ENCODE measurements at regions not wholly inside any gene's neighbourhood (a gene's known extent, or its start where the extent isn't known, plus 50 kb on each side); places are given as distances from the start of the nearest gene placed in this dataset.

DNA sequence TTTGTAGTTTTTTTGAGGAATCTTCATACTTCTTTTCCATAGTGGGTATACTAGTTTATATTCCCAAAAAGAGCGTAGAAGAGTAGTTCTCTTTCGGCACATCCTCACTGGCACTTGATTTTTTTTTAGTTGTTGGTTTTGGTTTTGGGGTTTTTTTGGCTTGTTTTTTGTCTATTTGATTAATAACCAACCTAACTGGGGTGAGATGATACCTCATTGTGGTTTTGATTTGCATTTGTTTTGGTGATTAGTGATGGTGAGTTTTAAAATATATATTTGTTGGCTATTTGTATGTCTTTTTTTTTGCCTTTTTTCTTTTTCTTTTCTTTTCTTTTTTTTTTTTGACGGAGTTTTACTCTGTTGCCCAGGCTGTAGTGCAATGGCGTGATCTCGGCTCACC lies 69.7 kb upstream of the BTG1 start:
- H3K9me3 Mint-ChIP-seq: peaks cover 13% of the 10 kb centered on the region

DNA sequence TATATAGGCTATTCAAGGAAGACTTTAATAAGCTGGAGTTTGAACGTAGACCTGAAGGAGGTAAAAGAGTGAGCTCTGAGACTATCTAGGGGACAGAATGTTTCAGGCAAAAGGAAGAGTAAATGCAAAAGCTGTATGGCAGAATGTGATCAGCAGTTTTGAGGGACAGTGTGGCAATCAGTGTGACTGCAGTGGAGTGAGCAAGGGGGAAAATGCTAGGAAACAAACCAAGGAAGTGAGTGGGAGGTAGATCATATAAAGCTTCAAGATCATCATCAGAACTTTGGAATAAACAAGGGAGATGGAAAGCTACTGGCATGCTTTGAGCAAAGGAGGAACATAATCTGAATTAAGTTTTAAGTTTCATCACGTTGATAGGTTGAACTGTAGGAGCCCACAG lies 67.5 kb upstream of the BTG1 start:
- H3K27ac Mint-ChIP-seq: peak overlapping the region; percentile 18
- H3K4me3 Mint-ChIP-seq: no peak overlapping the region
- H3K36me3 Mint-ChIP-seq (ENCODE audit: low read depth): no peaks in the 10 kb centered on the region
- H3K4me1 Mint-ChIP-seq (ENCODE audit: low read depth): peaks cover 39% of the 10 kb centered on the region
- H3K9me3 Mint-ChIP-seq: peaks cover 10% of the 10 kb centered on the region
- no peaks in the 10 kb centered on the region for H3K27me3 Mint-ChIP-seq

More for the DNA sequence above, 69.7 kb upstream of the BTG1 start:
- H3K27ac Mint-ChIP-seq: no peak overlapping the region
- H3K4me1 Mint-ChIP-seq (ENCODE audit: low read depth): peaks cover 32% of the 10 kb centered on the region
- H3K4me3 Mint-ChIP-seq: no peak overlapping the region
- no peaks in the 10 kb centered on the region for H3K36me3 Mint-ChIP-seq (ENCODE audit: low read depth)
- H3K27me3 Mint-ChIP-seq: no peaks in the 10 kb centered on the region

- H3K36me3 Mint-ChIP-seq (ENCODE audit: low read depth): no peaks in the 10 kb centered on the region
- peak overlapping the region; percentile 21 for H3K4me3 Mint-ChIP-seq
- H3K27me3 Mint-ChIP-seq: no peaks in the 10 kb centered on the region
- H3K4me1 Mint-ChIP-seq (ENCODE audit: low read depth): peaks cover 45% of the 10 kb centered on the region
- peaks cover 10% of the 10 kb centered on the region for H3K9me3 Mint-ChIP-seq
- peak overlapping the region; percentile 93 for H3K27ac Mint-ChIP-seq
These were observed 64.4 kb upstream of the BTG1 start for GRCh38 chr12:92210071-92210470.

DNA sequence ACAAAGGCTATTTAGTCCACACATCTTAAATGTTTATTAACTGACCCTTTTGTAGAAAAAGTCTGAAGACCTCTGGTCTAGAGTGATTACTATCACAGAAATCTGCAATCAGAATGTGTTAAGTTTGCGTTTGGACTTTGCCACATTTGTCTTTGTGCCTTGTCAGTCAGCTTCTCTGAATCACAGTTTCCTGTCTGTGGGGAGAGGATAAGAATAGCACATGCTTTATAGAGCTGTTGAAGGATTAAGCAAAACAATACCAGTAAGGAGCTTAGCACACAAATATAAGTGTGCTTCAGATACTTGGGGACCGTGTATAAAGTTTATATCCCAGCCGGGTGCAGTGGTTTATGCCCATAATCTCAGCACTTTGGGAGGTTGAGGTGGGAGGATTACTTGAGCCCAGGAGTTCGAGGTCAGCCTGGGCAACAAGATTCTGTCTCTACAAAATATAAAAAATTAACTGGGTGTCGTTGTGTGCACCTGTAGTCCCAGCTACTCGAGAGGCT lies 63.0 kb upstream of the BTG1 start:
- H3K9me3 Mint-ChIP-seq: peaks cover 7% of the 10 kb centered on the region
- peak overlapping the region; percentile 93 for H3K27ac Mint-ChIP-seq
- H3K4me1 Mint-ChIP-seq (ENCODE audit: low read depth): peaks cover 42% of the 10 kb centered on the region
- peak overlapping the region; percentile 75 for H3K4me3 Mint-ChIP-seq
- H3K36me3 Mint-ChIP-seq (ENCODE audit: low read depth): no peaks in the 10 kb centered on the region
- no peaks in the 10 kb centered on the region for H3K27me3 Mint-ChIP-seq

DNA sequence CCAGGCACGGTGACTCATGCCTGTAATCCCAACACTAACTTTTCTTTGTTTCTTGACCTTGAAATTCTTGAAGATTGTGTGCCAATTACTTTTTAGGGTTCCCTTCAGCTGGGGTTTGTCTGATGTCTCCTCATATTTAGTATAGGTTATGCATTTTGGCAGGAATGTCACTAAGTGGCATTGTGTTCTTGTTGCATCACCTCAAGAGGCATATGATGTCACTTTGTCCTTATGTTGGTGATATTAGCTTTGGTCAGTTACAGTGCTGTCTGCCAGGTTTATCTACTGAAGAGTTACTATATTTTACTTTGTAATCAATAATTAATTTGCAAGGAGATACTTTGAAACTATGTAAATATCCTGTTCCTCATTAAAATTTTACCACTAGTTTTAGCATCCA lies 61.0 kb upstream of the BTG1 start:
- Mint-ChIP-seq H3K27me3 (no peaks in the 10 kb centered on the region), H3K9me3 (peaks cover 2% of the 10 kb centered on the region), H3K27ac (no peak overlapping the region), H3K4me1 (ENCODE audit: low read depth) (peaks cover 37% of the 10 kb centered on the region), H3K36me3 (ENCODE audit: low read depth) (no peaks in the 10 kb centered on the region), H3K4me3 (no peak overlapping the region)

GRCh38 chr12:92206011-92206410 lies 60.4 kb upstream of the BTG1 start:
- no peak overlapping the region for H3K4me3 Mint-ChIP-seq
- H3K4me1 Mint-ChIP-seq (ENCODE audit: low read depth): peaks cover 37% of the 10 kb centered on the region
- no peak overlapping the region for H3K27ac Mint-ChIP-seq
- H3K36me3 Mint-ChIP-seq (ENCODE audit: low read depth): no peaks in the 10 kb centered on the region
- H3K27me3 Mint-ChIP-seq: no peaks in the 10 kb centered on the region
- H3K9me3 Mint-ChIP-seq: no peaks in the 10 kb centered on the region

GRCh38 chr12:92199819-92200576 lies 54.4 kb upstream of the BTG1 start:
- Mint-ChIP-seq H3K4me1 (ENCODE audit: low read depth) (no peaks in the 10 kb centered on the region), H3K4me3 (no peak overlapping the region), H3K27me3 (no peaks in the 10 kb centered on the region), H3K27ac (no peak overlapping the region), H3K9me3 (no peaks in the 10 kb centered on the region), H3K36me3 (ENCODE audit: low read depth) (no peaks in the 10 kb centered on the region)

DNA sequence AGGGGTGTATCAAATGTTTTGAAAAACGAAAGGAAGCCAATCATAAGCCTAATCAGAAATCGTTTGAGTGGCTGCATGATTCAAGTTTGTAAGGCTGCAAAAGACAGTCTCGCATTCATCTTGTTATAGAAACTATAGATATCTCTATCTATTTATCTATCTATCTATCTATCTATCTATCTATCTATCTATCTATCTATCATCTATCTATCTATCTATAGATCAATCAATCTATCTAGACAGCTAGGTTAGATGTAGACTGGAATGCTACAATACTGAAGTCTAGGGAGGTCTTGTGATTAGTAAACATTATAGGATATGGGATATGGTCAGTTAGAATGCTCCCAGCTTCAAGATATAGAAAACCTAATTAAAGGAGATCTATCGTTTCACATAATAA lies 52.2 kb upstream of the BTG1 start:
- peaks cover 5% of the 10 kb centered on the region for H3K4me1 Mint-ChIP-seq (ENCODE audit: low read depth)
- H3K4me3 Mint-ChIP-seq: no peak overlapping the region
- H3K27me3 Mint-ChIP-seq: no peaks in the 10 kb centered on the region
- H3K36me3 Mint-ChIP-seq (ENCODE audit: low read depth): no peaks in the 10 kb centered on the region
- no peaks in the 10 kb centered on the region for H3K9me3 Mint-ChIP-seq
- H3K27ac Mint-ChIP-seq: no peak overlapping the region

GRCh38 chr12:92196368-92196767 lies 50.7 kb upstream of the BTG1 start:
- Mint-ChIP-seq H3K9me3 (no peaks in the 10 kb centered on the region), H3K27ac (no peak overlapping the region), H3K27me3 (no peaks in the 10 kb centered on the region), H3K36me3 (ENCODE audit: low read depth) (no peaks in the 10 kb centered on the region), H3K4me3 (no peak overlapping the region), H3K4me1 (ENCODE audit: low read depth) (peaks cover 13% of the 10 kb centered on the region)
